T-helper 1 cell treated with Interleukin-12 subunit alpha and Interleukin-12 subunit beta and Interleukin-4 antibody, amounts not matched to agents 30 μg/mL and 1 μg/mL, for 36 hours (primary cell): ENCODE measurements at regions not wholly inside any gene's neighbourhood (a gene's known extent, or its start where the extent isn't known, plus 50 kb on each side); places are given as distances from the start of the nearest gene placed in this dataset.

Experiments
- H3K27ac Mint-ChIP-seq: one replicate; pipeline ENCODE4 v1.8.0; 2021; ENCODE audit warnings: mild to moderate bottlenecking, mixed read lengths
- H3K27me3 Mint-ChIP-seq: one replicate; pipeline ENCODE4 v1.8.0; 2021; ENCODE audit warnings: low read depth, mixed read lengths
- H3K36me3 Mint-ChIP-seq: one replicate; pipeline ENCODE4 v1.8.0; 2021; ENCODE audit warnings: low read depth, mixed read lengths
- H3K4me1 Mint-ChIP-seq: one replicate; pipeline ENCODE4 v1.8.0; 2021; ENCODE audit warnings: low read depth, mixed read lengths
- H3K4me3 Mint-ChIP-seq: one replicate; pipeline ENCODE4 v1.8.0; 2021; ENCODE audit warnings: mild to moderate bottlenecking, moderate library complexity, mixed read lengths
- H3K9me3 Mint-ChIP-seq: one replicate; pipeline ENCODE4 v1.8.0; 2021; ENCODE audit warnings: mixed read lengths

DNA sequence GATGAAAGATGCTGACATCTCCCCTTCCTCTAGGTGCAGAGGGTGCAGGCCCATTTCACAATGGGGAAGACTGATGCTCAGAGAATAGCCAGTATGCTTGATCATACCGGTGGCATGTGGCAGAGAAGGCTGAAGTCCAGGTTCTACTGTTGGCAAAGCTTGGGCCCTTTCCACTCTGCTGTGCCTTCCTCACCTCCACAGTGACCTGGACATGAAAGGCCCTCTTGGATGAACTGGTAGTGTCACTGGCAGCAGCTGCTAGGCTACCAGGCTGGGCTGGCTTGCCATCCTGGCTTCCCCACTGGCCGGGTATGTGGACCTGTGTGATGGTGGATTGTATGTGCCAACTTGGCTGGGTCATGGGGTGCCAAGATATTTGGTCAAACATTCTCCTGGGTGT, 92.0 kb downstream of the GADD45G start:
- Mint-ChIP-seq H3K36me3 (peaks cover 4% of the 10 kb centered on the region), H3K4me1 (peaks cover 66% of the 10 kb centered on the region), H3K27ac (peak overlapping the region; percentile 52)

DNA sequence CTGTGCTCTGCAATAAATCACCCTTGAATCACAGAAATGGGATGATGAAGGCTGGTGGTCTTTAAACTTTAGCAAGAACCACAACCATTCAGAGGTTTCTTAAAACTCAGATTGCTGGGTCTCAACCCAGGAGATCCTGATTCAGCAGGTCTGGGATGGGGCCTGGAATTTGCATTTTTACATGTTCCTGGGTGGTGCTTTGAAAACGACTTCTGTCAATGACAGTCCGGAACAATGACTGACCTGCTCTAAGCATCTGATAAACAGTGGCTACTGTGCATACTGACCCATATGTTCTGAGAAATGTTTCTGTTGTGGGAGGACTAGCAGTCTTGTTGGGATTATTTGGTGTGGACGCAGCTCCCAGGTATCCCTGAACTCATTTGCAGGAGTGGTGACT, 92.7 kb downstream of the GADD45G start:
- Mint-ChIP-seq H3K36me3 (peaks cover 10% of the 10 kb centered on the region), H3K4me3 (no peak overlapping the region), H3K27ac (no peak overlapping the region), H3K9me3 (no peaks in the 10 kb centered on the region), H3K27me3 (no peaks in the 10 kb centered on the region), H3K4me1 (peaks cover 64% of the 10 kb centered on the region)

More for the DNA sequence above, 92.0 kb downstream of the GADD45G start:
- Mint-ChIP-seq H3K4me3 (no peak overlapping the region), H3K9me3 (no peaks in the 10 kb centered on the region), H3K27me3 (no peaks in the 10 kb centered on the region)

- H3K27ac Mint-ChIP-seq = peak overlapping the region; percentile 49
- H3K27me3 Mint-ChIP-seq = no peaks in the 10 kb centered on the region
- H3K9me3 Mint-ChIP-seq = no peaks in the 10 kb centered on the region
Measured at GRCh38 chr9:89698411-89699005, 93.7 kb downstream of the GADD45G start.

GRCh38 chr9:89699646-89700045, 94.8 kb downstream of the GADD45G start:
- H3K36me3 Mint-ChIP-seq = peaks cover 27% of the 10 kb centered on the region
- H3K4me1 Mint-ChIP-seq = peaks cover 68% of the 10 kb centered on the region
- no peaks in the 10 kb centered on the region for H3K9me3 Mint-ChIP-seq
- peak overlapping the region; percentile 92 for H3K27ac Mint-ChIP-seq
- no peaks in the 10 kb centered on the region for H3K27me3 Mint-ChIP-seq
- H3K4me3 Mint-ChIP-seq = peak overlapping the region; percentile 50

More at GRCh38 chr9:89698411-89699005, 93.7 kb downstream of the GADD45G start:
- peaks cover 18% of the 10 kb centered on the region for H3K36me3 Mint-ChIP-seq
- H3K4me1 Mint-ChIP-seq = peaks cover 64% of the 10 kb centered on the region
- H3K4me3 Mint-ChIP-seq = no peak overlapping the region

- H3K27ac Mint-ChIP-seq = peak overlapping the region; percentile 98
- H3K27me3 Mint-ChIP-seq = no peaks in the 10 kb centered on the region
- peaks cover 39% of the 10 kb centered on the region for H3K36me3 Mint-ChIP-seq
- H3K9me3 Mint-ChIP-seq = no peaks in the 10 kb centered on the region
- H3K4me1 Mint-ChIP-seq = peaks cover 73% of the 10 kb centered on the region
- H3K4me3 Mint-ChIP-seq = peak overlapping the region; percentile 97
Measured at GRCh38 chr9:89701221-89701798, 96.5 kb downstream of the GADD45G start.

GRCh38 chr9:89702401-89702800, 97.6 kb downstream of the GADD45G start:
- H3K4me1 Mint-ChIP-seq = peaks cover 69% of the 10 kb centered on the region
- H3K36me3 Mint-ChIP-seq = peaks cover 47% of the 10 kb centered on the region
- no peaks in the 10 kb centered on the region for H3K27me3 Mint-ChIP-seq
- H3K4me3 Mint-ChIP-seq = peak overlapping the region; percentile 97
- peak overlapping the region; percentile 98 for H3K27ac Mint-ChIP-seq
- H3K9me3 Mint-ChIP-seq = no peaks in the 10 kb centered on the region

DNA sequence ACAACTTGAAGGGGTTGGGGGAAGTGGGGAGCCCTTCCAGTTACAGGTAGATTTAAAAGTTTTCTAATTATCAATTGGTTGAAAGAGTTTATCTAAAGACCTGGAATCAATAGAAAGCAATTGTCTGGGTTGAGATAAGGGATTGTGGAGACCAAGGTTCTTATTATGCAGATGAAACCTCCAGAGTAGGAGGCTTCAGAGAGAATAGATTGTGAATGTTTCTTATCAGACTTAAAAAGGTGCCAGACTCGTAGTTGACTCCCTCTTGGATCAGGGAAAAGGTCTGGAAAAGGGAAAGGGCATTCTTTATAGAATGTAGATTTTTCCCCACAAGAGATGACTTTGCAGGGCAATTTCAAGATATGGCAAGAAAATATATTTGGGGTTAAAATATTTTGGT, 100.8 kb downstream of the GADD45G start:
- Mint-ChIP-seq H3K9me3 (no peaks in the 10 kb centered on the region), H3K36me3 (peaks cover 74% of the 10 kb centered on the region), H3K27me3 (no peaks in the 10 kb centered on the region)

DNA sequence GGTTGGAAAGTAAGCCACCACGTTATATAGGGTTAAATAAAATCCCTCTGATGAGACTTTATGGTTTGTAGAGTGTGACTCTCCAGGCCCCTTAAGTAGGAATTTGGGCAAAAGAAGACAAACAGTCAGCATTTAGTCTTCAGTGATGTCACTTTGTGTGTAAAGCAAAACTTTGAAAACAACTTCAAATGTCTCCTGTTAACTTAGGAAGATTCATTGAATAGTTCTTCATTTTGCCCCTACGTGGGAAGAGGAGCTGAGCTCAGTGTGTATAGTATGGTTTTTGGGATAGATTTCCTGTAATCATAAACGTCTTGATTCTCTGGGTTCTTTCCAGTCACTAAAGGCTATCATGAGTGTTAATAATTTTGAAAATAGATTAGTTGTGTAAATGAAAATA, 101.3 kb downstream of the GADD45G start:
- H3K27ac Mint-ChIP-seq = peak overlapping the region; percentile 75
- H3K4me3 Mint-ChIP-seq = peak overlapping the region; percentile 93
- no peaks in the 10 kb centered on the region for H3K27me3 Mint-ChIP-seq
- H3K9me3 Mint-ChIP-seq = no peaks in the 10 kb centered on the region
- peaks cover 79% of the 10 kb centered on the region for H3K4me1 Mint-ChIP-seq
- H3K36me3 Mint-ChIP-seq = peaks cover 78% of the 10 kb centered on the region

More for the DNA sequence above, 100.8 kb downstream of the GADD45G start:
- Mint-ChIP-seq H3K4me3 (peak overlapping the region; percentile 93), H3K27ac (peak overlapping the region; percentile 75), H3K4me1 (peaks cover 75% of the 10 kb centered on the region)

GRCh38 chr9:89706731-89707191, 101.9 kb downstream of the GADD45G start:
- H3K27me3 Mint-ChIP-seq = no peaks in the 10 kb centered on the region
- peaks cover 80% of the 10 kb centered on the region for H3K36me3 Mint-ChIP-seq
- H3K4me3 Mint-ChIP-seq = peak overlapping the region; percentile 93
- H3K27ac Mint-ChIP-seq = peak overlapping the region; percentile 75
- H3K4me1 Mint-ChIP-seq = peaks cover 82% of the 10 kb centered on the region
- no peaks in the 10 kb centered on the region for H3K9me3 Mint-ChIP-seq

DNA sequence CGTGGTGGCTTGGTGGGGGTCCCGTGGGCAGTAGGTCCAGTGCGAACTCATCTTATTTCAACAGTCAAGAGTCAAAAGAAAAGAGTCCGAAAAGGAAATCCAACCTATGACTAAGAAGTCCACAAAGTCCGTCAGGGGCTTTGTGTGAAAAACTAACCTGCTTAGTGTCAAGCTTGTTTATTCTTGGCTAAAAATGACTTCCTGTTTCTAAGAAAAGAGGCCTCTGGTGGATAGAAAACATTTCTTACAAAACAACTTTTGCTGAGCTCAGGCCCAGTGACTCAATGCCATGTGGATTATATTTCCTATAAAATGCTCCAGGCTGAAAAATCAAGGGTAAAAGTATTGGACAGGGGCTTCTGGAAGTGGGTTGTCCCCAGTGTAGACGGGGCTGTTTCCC, 105.9 kb downstream of the GADD45G start:
- H3K36me3 Mint-ChIP-seq = peaks cover 65% of the 10 kb centered on the region
- H3K27ac Mint-ChIP-seq = peak overlapping the region; percentile 81
- H3K9me3 Mint-ChIP-seq = no peaks in the 10 kb centered on the region
- H3K27me3 Mint-ChIP-seq = no peaks in the 10 kb centered on the region
- H3K4me3 Mint-ChIP-seq = peak overlapping the region; percentile 13
- peaks cover 75% of the 10 kb centered on the region for H3K4me1 Mint-ChIP-seq

GRCh38 chr9:89711866-89712265, 107.1 kb downstream of the GADD45G start:
- Mint-ChIP-seq H3K36me3 (peaks cover 63% of the 10 kb centered on the region), H3K4me3 (no peak overlapping the region), H3K27me3 (no peaks in the 10 kb centered on the region), H3K4me1 (peaks cover 74% of the 10 kb centered on the region), H3K9me3 (no peaks in the 10 kb centered on the region), H3K27ac (peak overlapping the region; percentile 56)

- no peaks in the 10 kb centered on the region for H3K9me3 Mint-ChIP-seq
- H3K4me3 Mint-ChIP-seq = no peak overlapping the region
- peaks cover 64% of the 10 kb centered on the region for H3K36me3 Mint-ChIP-seq
- H3K27me3 Mint-ChIP-seq = no peaks in the 10 kb centered on the region
- H3K4me1 Mint-ChIP-seq = peaks cover 74% of the 10 kb centered on the region
- H3K27ac Mint-ChIP-seq = peak overlapping the region; percentile 56
Measured at GRCh38 chr9:89712283-89712682, 107.5 kb downstream of the GADD45G start.

DNA sequence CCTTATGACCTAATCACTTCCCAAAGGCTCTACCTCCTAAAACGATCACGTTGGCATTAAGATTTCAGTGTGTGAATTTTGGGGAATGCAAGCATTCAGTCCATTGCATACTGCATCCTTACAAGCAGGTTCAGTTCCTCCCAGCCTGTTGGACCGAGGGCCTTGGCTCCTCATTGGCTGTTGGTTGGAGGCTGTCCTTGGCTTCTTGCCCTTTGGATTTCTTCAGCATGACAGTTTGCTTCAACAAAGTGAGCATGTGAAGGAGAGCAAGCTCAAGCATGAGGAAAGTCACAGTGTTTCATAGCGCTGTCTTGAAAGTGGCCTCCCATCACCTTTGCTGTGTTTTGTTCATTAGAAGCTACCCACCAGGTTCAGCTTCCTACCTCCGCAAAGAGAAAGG, 109.5 kb downstream of the GADD45G start:
- peak overlapping the region; percentile 39 for H3K27ac Mint-ChIP-seq
- no peak overlapping the region for H3K4me3 Mint-ChIP-seq
- no peaks in the 10 kb centered on the region for H3K27me3 Mint-ChIP-seq
- H3K9me3 Mint-ChIP-seq = no peaks in the 10 kb centered on the region
- H3K4me1 Mint-ChIP-seq = peaks cover 62% of the 10 kb centered on the region
- peaks cover 53% of the 10 kb centered on the region for H3K36me3 Mint-ChIP-seq

GRCh38 chr9:89715318-89715858, 110.6 kb downstream of the GADD45G start:
- H3K4me3 Mint-ChIP-seq = peak overlapping the region; percentile 41
- H3K27me3 Mint-ChIP-seq = no peaks in the 10 kb centered on the region
- H3K36me3 Mint-ChIP-seq = peaks cover 51% of the 10 kb centered on the region
- peak overlapping the region; percentile 39 for H3K27ac Mint-ChIP-seq
- H3K4me1 Mint-ChIP-seq = peaks cover 56% of the 10 kb centered on the region
- no peaks in the 10 kb centered on the region for H3K9me3 Mint-ChIP-seq

GRCh38 chr9:89715881-89716280, 111.1 kb downstream of the GADD45G start:
- peaks cover 51% of the 10 kb centered on the region for H3K4me1 Mint-ChIP-seq

More at GRCh38 chr9:89715881-89716280, 111.1 kb downstream of the GADD45G start:
- Mint-ChIP-seq H3K27me3 (no peaks in the 10 kb centered on the region), H3K36me3 (peaks cover 51% of the 10 kb centered on the region), H3K27ac (peak overlapping the region; percentile 39), H3K4me3 (peak overlapping the region; percentile 41), H3K9me3 (no peaks in the 10 kb centered on the region)
